Effector memory CD4-positive, alpha-beta T cell (primary cell): ENCODE measurements at regions not wholly inside any gene's neighbourhood (a gene's known extent, or its start where the extent isn't known, plus 50 kb on each side); places are given as distances from the start of the nearest gene placed in this dataset.

Experiments
- DNase-seq, 3 donors: peaks; one replicate each; pipeline ENCODE4 v3.0.0-alpha.2; 2020
- H3K27ac ChIP-seq: 2 replicates; pipeline ENCODE4 v1.7.0; 2013; ENCODE audit warnings: mild to moderate bottlenecking, low read length, moderate library complexity; ENCODE audit not compliant: insufficient read depth, poor library complexity, severe bottlenecking
- H3K27me3 ChIP-seq: replicated peaks from 2 replicates; pipeline ENCODE4 v1.7.0; 2013; ENCODE audit warnings: mild to moderate bottlenecking, low read length; ENCODE audit not compliant: insufficient read depth, control insufficient read depth, poor library complexity, severe bottlenecking
- H3K36me3 ChIP-seq: 2 replicates; pipeline ENCODE4 v1.7.0; 2013; ENCODE audit warnings: mild to moderate bottlenecking, low read length, moderate library complexity; ENCODE audit not compliant: control insufficient read depth, insufficient read depth
- H3K4me1 ChIP-seq: 2 replicates; pipeline ENCODE4 v1.7.0; 2013; ENCODE audit warnings: low read length, mild to moderate bottlenecking; ENCODE audit not compliant: control insufficient read depth, insufficient read depth, poor library complexity, severe bottlenecking
- H3K4me3 ChIP-seq: 2 replicates; pipeline ENCODE4 v1.7.0; 2013; ENCODE audit warnings: low read length, low read depth, mild to moderate bottlenecking; ENCODE audit not compliant: insufficient read depth, poor library complexity, severe bottlenecking
- H3K9me3 ChIP-seq: 2 replicates; pipeline ENCODE4 v1.7.0; 2013; ENCODE audit warnings: mild to moderate bottlenecking, low read length, moderate library complexity; ENCODE audit not compliant: control insufficient read depth

DNA sequence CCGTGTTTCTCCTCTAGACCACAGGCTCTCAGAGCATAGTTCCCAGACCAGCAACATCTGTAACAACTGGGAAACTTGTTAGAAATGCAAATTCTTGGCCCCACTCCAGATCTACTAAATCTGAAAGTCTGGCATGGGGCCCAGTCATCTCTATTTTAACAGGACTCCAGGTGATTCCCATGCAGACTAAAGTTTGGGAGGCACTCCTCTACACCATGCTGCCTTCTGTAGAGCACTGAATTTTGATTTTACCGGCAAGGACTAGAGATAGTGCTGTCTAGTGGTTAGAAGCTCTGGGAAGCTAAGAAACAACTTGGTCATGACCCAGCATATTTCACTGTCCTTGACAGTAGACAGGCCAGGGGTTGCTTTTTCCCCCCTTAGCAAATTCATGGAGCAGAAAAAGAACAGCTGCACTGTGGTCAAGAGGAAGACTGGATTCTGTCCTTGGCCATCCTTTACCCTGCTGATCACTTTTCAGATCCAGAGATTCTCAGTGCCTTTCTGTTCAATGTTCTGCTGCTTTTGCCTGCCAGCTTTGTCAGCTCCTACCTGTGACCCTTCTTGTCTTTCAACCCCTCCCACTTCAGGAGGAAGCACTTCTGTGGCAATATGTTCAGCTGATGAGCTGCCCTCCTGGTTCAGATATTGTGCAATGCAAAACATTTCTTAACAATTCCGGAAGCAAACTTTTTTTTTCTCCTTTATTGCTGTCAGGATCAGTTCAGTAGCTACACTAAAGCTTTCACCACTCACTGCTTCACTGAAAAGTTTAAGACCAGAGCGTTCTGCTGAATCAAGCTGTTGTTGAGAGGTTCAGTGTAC, 133.8 kb upstream of the NUDT4 start:
- no peaks in the 10 kb centered on the region for H3K4me1 ChIP-seq
- no peaks in the 10 kb centered on the region for H3K27me3 ChIP-seq
- no peak overlapping the region for H3K4me3 ChIP-seq
- no peaks in the 10 kb centered on the region for H3K9me3 ChIP-seq
- H3K27ac ChIP-seq, result no peak overlapping the region
- no peaks in the 10 kb centered on the region for H3K36me3 ChIP-seq
- DNase-seq, result no peak

- Histone ChIP-seq H3K4me3 (no peak overlapping the region), H3K27me3 (no peaks in the 10 kb centered on the region), H3K36me3 (no peaks in the 10 kb centered on the region), H3K4me1 (no peaks in the 10 kb centered on the region), H3K27ac (no peak overlapping the region), H3K9me3 (no peaks in the 10 kb centered on the region)
- DNase-seq, result no peak
Measured at GRCh38 chr12:93244514-93245077, 133.1 kb upstream of the NUDT4 start.

DNA sequence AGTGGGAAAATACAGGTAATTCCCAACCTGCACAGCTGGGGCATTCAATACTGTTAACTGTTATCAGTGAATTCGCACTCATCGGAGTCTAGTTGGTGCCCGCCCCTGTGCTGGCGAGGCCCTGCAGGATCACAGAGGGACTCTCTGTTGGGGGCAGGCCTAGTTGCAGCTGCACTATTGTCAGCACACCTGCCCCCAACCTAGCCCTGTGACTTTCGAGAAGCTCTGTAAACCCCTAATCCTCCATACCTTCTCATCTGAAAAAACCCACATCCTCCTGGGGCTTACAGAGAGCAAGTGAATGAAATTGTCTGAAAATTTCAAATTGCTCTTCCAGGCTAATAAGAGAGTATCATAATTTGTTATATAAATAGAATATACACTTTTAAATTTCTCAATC, 132.2 kb upstream of the NUDT4 start:
- no peak overlapping the region for H3K4me3 ChIP-seq
- no peaks in the 10 kb centered on the region for H3K27me3 ChIP-seq
- no peak overlapping the region for H3K27ac ChIP-seq
- no peaks in the 10 kb centered on the region for H3K9me3 ChIP-seq
- DNase-seq, result no peak
- H3K4me1 ChIP-seq, result no peaks in the 10 kb centered on the region
- H3K36me3 ChIP-seq, result no peaks in the 10 kb centered on the region

DNA sequence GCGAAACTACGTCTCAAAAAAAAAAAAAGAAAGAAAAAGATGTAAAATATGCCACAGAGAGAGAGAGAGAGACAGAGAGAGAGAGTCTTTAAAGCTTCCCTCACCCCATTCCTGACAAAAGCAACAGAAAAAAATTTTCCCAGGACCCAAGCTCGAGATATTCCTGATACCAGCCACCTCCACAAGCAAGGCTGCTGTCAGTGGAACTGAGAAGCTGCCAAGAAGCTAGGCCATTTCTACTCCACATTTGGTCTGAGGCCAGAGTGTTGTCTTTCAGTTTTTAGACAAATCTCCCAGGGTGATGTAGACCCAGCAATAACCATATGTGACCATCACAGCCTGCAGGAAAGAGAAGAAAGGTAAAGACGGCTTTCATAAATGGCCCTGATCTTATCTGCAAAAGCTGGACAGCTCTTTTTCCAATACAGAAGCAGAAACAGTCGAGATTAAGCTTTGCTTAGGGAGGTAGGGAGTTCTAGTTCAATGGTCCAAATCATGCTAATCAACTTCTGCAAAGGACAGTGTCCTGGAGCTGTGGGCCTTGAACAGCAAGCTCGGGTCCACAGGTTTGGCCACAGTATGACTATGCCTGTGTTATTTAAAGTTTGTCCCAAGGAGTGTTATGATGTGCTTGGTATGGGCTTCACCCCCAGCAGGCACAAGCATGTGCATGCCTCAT, 130.3 kb upstream of the NUDT4 start:
- no peaks in the 10 kb centered on the region for H3K27me3 ChIP-seq
- no peaks in the 10 kb centered on the region for H3K9me3 ChIP-seq
- DNase-seq, result no peak

DNA sequence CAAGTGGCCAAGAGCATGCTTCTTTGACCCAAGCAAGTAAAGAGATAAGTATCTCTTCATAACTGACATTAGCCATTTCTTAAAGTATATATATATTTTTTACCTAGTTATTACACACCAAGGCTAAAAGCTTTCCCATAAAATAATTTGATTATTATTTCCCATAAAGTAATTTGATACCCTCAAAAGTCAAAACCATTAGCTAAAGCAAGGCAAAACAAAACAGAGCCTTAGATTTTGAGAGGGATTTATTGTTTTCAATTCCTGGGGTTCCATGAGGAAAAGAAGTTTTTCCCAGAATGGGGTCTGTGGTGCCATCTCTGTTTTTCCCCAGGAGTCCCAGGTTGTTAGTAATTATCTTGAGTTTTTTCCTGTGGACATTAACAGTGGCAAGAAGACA, 125.5 kb upstream of the NUDT4 start:
- Histone ChIP-seq H3K27ac (no peak overlapping the region), H3K36me3 (no peaks in the 10 kb centered on the region), H3K27me3 (no peaks in the 10 kb centered on the region), H3K9me3 (no peaks in the 10 kb centered on the region), H3K4me1 (no peaks in the 10 kb centered on the region), H3K4me3 (no peak overlapping the region)
- no peak for DNase-seq

More for the DNA sequence above, 130.3 kb upstream of the NUDT4 start:
- Histone ChIP-seq H3K4me1 (no peaks in the 10 kb centered on the region), H3K36me3 (no peaks in the 10 kb centered on the region), H3K27ac (no peak overlapping the region), H3K4me3 (no peak overlapping the region)

DNA sequence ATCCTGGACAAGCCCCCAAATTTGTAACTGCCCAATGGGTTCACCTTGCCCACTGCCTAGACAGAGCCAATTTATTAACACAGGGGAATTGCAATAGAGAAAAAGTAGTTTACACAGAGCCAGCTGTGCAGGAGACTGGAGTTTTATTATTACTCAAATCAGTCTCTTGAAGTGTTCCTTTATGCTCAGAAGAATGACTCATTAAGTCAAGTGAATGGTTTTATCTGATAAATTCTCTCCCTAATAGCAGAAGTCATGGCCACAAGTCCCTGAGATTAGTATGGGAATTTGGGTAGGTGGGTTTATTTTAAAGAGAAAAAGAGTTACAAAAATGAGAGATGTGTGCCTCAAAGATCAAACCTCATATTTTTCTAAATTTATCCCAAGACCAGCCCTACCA, 122.8 kb upstream of the NUDT4 start:
- Histone ChIP-seq H3K9me3 (no peaks in the 10 kb centered on the region), H3K4me1 (no peaks in the 10 kb centered on the region), H3K36me3 (no peaks in the 10 kb centered on the region), H3K4me3 (no peak overlapping the region), H3K27me3 (no peaks in the 10 kb centered on the region), H3K27ac (no peak overlapping the region)
- DNase-seq, result no peak

DNA sequence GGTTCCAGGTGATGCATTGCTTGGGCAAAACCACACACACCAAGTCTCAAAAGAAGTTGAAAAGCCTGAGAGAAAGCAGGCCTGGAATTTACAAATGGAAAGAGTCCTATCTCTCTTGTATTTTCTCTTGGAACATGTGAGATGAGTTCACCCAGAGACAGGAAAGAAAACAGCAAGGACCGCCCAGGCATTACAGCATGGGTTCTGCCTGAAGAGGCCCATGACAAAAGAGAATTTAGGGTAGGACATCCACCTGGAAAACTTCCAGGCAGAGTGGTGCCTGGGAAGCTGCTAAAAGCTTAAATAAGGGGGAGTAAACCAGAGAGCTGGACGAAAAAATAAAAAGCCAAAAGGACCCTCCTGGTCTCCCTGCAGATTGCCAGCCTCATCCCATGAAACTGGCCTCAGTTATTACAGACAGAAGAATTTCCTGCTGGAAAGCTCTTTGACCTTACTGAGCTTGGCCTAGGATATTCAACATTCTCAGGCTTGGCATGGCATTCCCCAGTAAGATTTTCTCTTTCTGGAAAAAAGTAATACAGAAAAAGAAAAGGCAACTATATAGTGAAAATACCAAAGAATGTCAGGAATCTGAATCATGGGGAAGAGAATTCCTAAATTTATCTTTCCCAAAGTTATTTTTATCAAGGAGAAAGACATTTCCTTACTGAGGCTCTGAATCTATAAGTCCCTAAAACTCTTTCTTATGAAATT, 121.3 kb upstream of the NUDT4 start:
- Histone ChIP-seq H3K4me1 (no peaks in the 10 kb centered on the region), H3K9me3 (no peaks in the 10 kb centered on the region), H3K4me3 (no peak overlapping the region), H3K27me3 (no peaks in the 10 kb centered on the region), H3K36me3 (no peaks in the 10 kb centered on the region), H3K27ac (no peak overlapping the region)
- no peak for DNase-seq

DNA sequence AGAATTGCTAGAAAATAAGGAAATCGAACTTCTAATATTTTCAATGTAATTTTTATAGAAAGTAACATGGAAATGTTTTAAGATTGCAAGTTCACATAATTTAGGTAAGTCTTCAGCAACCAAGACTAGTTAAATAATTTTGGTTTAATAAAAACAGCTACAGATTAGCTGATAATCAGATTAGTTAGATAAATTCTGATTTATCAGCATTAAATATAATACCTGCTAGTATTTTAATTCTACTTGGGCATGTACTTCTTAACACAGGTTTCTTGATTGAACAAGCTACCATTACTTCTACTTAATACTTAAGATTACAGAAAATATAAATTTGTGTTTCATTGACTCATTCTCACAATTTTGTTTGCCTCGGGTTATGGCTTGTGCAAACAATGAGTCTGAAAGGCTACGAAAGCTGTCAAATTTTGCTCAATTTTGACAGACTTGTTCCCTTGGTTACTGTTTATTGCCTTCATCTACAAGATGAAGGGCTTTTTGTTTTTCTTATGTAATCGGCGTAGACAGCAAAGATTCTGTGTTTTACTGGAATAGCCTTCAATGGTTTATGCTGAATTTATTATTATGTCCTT, 116.1 kb upstream of the NUDT4 start:
- no peaks in the 10 kb centered on the region for H3K9me3 ChIP-seq
- H3K36me3 ChIP-seq, result no peaks in the 10 kb centered on the region
- DNase-seq, result no peak
- H3K27me3 ChIP-seq, result no peaks in the 10 kb centered on the region
- no peaks in the 10 kb centered on the region for H3K4me1 ChIP-seq
- H3K4me3 ChIP-seq, result no peak overlapping the region
- no peak overlapping the region for H3K27ac ChIP-seq

DNA sequence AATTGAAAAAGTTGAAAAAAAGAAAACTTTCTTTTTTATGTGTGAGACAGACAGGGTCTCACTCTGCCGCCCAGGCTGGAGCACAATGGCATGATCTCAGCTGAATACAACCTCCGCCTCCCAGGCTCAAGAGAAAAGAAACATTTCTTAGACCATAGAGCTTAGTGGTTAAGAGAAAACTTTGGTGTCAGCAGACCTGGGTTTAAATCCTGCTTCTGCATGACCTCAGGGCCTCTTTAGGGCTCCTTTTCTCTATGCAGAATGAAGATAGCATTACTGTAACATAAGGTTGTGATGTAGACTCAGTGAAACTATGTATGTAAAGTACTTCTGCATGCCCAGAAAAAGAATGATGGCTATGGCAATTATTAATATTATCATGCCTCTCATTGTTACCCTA, 104.7 kb upstream of the NUDT4 start:
- Histone ChIP-seq H3K4me1 (no peaks in the 10 kb centered on the region), H3K27me3 (no peaks in the 10 kb centered on the region), H3K9me3 (no peaks in the 10 kb centered on the region), H3K4me3 (no peak overlapping the region), H3K27ac (no peak overlapping the region), H3K36me3 (no peaks in the 10 kb centered on the region)
- no peak for DNase-seq
